PC-9 (cell line): ENCODE measurements at regions not wholly inside any gene's neighbourhood (a gene's known extent, or its start where the extent isn't known, plus 50 kb on each side); places are given as distances from the start of the nearest gene placed in this dataset.

Experiments
- CTCF ChIP-seq: fragments of 200-600 bp; sonication (generic); conservative IDR thresholded peaks from 2 replicates; pipeline ENCODE4 v1.6.1; 2017; ENCODE audit warnings: mixed run types, antibody characterized with exemption, mild to moderate bottlenecking, moderate library complexity
- EZH2 ChIP-seq: fragments of 200-600 bp; sonication (generic); IDR thresholded peaks from 2 replicates; pipeline ENCODE4 v1.8.0; 2017; ENCODE audit warnings: antibody characterized with exemption, low read depth

GRCh38 chr9:4423207-4423610 lies 67.1 kb upstream of the SLC1A1 start:
- TF ChIP-seq CTCF = no peak
- no peak for TF ChIP-seq EZH2
